Caco-2 (cell line): ENCODE measurements at regions not wholly inside any gene's neighbourhood (a gene's known extent, or its start where the extent isn't known, plus 50 kb on each side); places are given as distances from the start of the nearest gene placed in this dataset.

ENCODE experiments used
- BruUV-seq: library from RNA; stranded (reverse); fragments of 400-500 nt; replicated peaks from 2 replicates; lab custom pipeline; 2021; lab: Mats Ljungman, UMichigan
- CTCF ChIA-PET: fragments of 300-600 bp; sonication (Branson Sonifier 250); formaldehyde crosslinking; loops from one replicate; lab custom pipeline; 2022; ENCODE audit warnings: antibody characterized with exemption; lab: Charles Lee
- POLR2A ChIA-PET: fragments of 300-600 bp; sonication (Branson Sonifier 250); formaldehyde crosslinking; loops from one replicate; lab custom pipeline; 2022; ENCODE audit warnings: antibody characterized with exemption; lab: Charles Lee
- DNase-seq, 2 experiments: peaks; one replicate each; pipeline versions ENCODE4 v3.0.0 to v3.0.0-alpha.2; 2020 to 2022
- H3K27me3 ChIP-seq: replicated peaks from 2 replicates; pipeline ENCODE4 v1.6.0; 2011; ENCODE audit warnings: low read length; ENCODE audit not compliant: control insufficient read depth, insufficient read depth
- H3K36me3 ChIP-seq: 2 replicates; pipeline ENCODE4 v1.5.1; 2011; ENCODE audit warnings: low read length; ENCODE audit not compliant: control insufficient read depth, insufficient read depth
- H3K4me1 ChIP-seq: fragments of 250-450 bp; sonication (Bioruptor Pico); 2 replicates; pipeline ENCODE4 v1.5.1; 2020; ENCODE audit warnings: mild to moderate bottlenecking
- H3K4me3 ChIP-seq: 2 replicates; pipeline ENCODE4 v1.5.1; 2011; ENCODE audit warnings: low read depth, mild to moderate bottlenecking, control low read depth, low read length
- H3K9me3 ChIP-seq: fragments of 250-450 bp; sonication (Bioruptor Pico); 2 replicates; pipeline ENCODE4 v1.5.1; 2020; ENCODE audit warnings: mild to moderate bottlenecking, moderate library complexity
- H3K27ac Mint-ChIP-seq: one replicate; pipeline ENCODE4 v1.8.0; 2022; ENCODE audit warnings: mixed read lengths; ENCODE audit not compliant: unreplicated experiment
- H3K27me3 Mint-ChIP-seq: one replicate; pipeline ENCODE4 v1.8.0; 2022; ENCODE audit warnings: mixed read lengths; ENCODE audit not compliant: insufficient read depth, unreplicated experiment
- H3K36me3 Mint-ChIP-seq: one replicate; pipeline ENCODE4 v1.8.0; 2022; ENCODE audit warnings: mild to moderate bottlenecking, mixed read lengths; ENCODE audit not compliant: insufficient read depth, unreplicated experiment
- H3K4me1 Mint-ChIP-seq: one replicate; pipeline ENCODE4 v1.8.0; 2022; ENCODE audit warnings: low read depth, mixed read lengths; ENCODE audit not compliant: unreplicated experiment
- H3K4me3 Mint-ChIP-seq: one replicate; pipeline ENCODE4 v1.8.0; 2022; ENCODE audit warnings: mild to moderate bottlenecking, moderate library complexity, mixed read lengths; ENCODE audit not compliant: unreplicated experiment
- H3K9me3 Mint-ChIP-seq: one replicate; pipeline ENCODE4 v1.8.0; 2022; ENCODE audit warnings: mixed read lengths; ENCODE audit not compliant: unreplicated experiment
- intact Hi-C: fragments of 100-400 bp; cut with micrococcal nuclease; formaldehyde crosslinking; loops from one replicate; pipeline ENCODE4 v1.10.0; 2022; ENCODE audit not compliant: unreplicated experiment
- TF ChIP-seq, protein P1 (sequence below), 2 experiments: fragments of 200-600 bp in 1 of 2; IDR thresholded peaks; 1 replicate in 1 of 2; 2 replicates in 1 of 2; pipeline versions ENCODE4 v1.5.1 to v1.8.0; 2011 to 2022; ENCODE audit warnings: antibody characterized with exemption in 1 of 2, control low read depth in 1 of 2, inconsistent platforms in 1 of 2, low read depth in 1 of 2, low read length in 1 of 2, mild to moderate bottlenecking in 1 of 2, moderate library complexity in 1 of 2; ENCODE audit not compliant: insufficient read depth in 1 of 2, severe bottlenecking in 1 of 2, unreplicated experiment in 1 of 2

DNA sequence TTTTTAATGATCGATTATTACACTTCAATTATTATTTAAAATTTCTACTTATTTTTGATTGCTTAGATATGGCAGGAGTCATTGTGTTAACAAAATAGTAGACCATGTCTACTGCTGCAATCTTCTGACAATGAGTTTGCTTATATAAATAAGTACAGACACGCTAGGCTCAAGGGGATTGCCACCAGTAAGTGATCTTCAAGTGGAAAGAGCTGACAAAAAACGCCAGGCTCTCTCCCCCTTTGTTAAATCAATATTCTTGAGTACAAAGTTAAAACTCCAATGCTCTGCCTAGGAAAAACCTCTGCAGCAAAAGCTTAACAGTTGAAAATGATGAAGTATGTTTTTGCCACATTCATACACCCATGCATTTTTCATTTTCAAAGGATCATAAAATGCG, 738.1 kb downstream of the HDGFL1 start:
- ChIA-PET POLR2A (no interaction called here), CTCF (no interaction called here)
- intact Hi-C loops, result no loop called here
- no peak overlapping the region for H3K4me3 ChIP-seq
- no peak overlapping the region for H3K4me3 Mint-ChIP-seq
- H3K27ac Mint-ChIP-seq, result no peak overlapping the region
- no peaks in the 10 kb centered on the region for H3K4me1 ChIP-seq
- no peaks in the 10 kb centered on the region for H3K27me3 Mint-ChIP-seq
- no peaks in the 10 kb centered on the region for H3K36me3 Mint-ChIP-seq
- H3K9me3 ChIP-seq, result no peaks in the 10 kb centered on the region
- no peak for DNase-seq
- H3K27me3 ChIP-seq, result no peaks in the 10 kb centered on the region
- peaks cover 9% of the 10 kb centered on the region for H3K9me3 Mint-ChIP-seq
- BruUV-seq, result no TSS peak
- no peaks in the 10 kb centered on the region for H3K4me1 Mint-ChIP-seq
- H3K36me3 ChIP-seq, result no peaks in the 10 kb centered on the region
- TF ChIP-seq, protein P1, sequence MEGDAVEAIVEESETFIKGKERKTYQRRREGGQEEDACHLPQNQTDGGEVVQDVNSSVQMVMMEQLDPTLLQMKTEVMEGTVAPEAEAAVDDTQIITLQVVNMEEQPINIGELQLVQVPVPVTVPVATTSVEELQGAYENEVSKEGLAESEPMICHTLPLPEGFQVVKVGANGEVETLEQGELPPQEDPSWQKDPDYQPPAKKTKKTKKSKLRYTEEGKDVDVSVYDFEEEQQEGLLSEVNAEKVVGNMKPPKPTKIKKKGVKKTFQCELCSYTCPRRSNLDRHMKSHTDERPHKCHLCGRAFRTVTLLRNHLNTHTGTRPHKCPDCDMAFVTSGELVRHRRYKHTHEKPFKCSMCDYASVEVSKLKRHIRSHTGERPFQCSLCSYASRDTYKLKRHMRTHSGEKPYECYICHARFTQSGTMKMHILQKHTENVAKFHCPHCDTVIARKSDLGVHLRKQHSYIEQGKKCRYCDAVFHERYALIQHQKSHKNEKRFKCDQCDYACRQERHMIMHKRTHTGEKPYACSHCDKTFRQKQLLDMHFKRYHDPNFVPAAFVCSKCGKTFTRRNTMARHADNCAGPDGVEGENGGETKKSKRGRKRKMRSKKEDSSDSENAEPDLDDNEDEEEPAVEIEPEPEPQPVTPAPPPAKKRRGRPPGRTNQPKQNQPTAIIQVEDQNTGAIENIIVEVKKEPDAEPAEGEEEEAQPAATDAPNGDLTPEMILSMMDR (IDR thresholded peaks at IDR 0.05; ENCODE audit: insufficient read depth in 1 of 2, low read depth in 1 of 2, low read length in 1 of 2, severe bottlenecking in 1 of 2, unreplicated experiment in 1 of 2), result no peak

DNA sequence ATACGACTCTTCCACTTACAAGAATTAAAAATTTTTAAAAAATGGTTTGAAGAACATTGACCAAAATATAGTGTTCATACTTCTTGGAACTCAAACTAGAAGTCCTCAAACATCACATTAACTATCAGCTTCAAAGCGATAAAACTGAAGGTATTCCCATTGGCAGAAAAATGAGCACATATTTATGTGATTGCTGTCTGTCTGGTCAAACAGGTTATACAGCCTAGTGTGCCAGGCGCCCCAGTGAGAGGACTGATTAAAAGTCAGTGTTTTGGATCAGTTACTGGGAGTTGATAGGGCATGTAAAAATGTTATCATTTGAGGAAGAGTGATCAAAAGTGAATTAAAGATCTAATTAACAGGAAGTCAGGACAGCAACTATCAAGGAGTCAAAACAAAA, 738.8 kb downstream of the HDGFL1 start:
- no peaks in the 10 kb centered on the region for H3K36me3 ChIP-seq
- Mint-ChIP-seq H3K36me3 (no peaks in the 10 kb centered on the region), H3K4me1 (no peaks in the 10 kb centered on the region), H3K9me3 (peaks cover 9% of the 10 kb centered on the region), H3K27ac (no peak overlapping the region), H3K4me3 (no peak overlapping the region), H3K27me3 (no peaks in the 10 kb centered on the region)
- DNase-seq, result no peak
- H3K4me3 ChIP-seq, result no peak overlapping the region
- TF ChIP-seq, protein P1 (IDR thresholded peaks at IDR 0.05; ENCODE audit: insufficient read depth in 1 of 2, low read depth in 1 of 2, low read length in 1 of 2, severe bottlenecking in 1 of 2, unreplicated experiment in 1 of 2), result no peak
- intact Hi-C loops, result no loop called here
- no peaks in the 10 kb centered on the region for H3K9me3 ChIP-seq
- BruUV-seq, result no TSS peak
- CTCF ChIA-PET, result no interaction called here
- H3K27me3 ChIP-seq, result no peaks in the 10 kb centered on the region
- POLR2A ChIA-PET, result no interaction called here
- no peaks in the 10 kb centered on the region for H3K4me1 ChIP-seq

GRCh38 chr6:23311211-23311610, 741.8 kb downstream of the HDGFL1 start:
- Mint-ChIP-seq H3K27me3 (no peaks in the 10 kb centered on the region), H3K4me3 (no peak overlapping the region), H3K9me3 (peaks cover 9% of the 10 kb centered on the region), H3K27ac (no peak overlapping the region), H3K4me1 (no peaks in the 10 kb centered on the region), H3K36me3 (no peaks in the 10 kb centered on the region)
- no TSS peak for BruUV-seq
- no peaks in the 10 kb centered on the region for H3K27me3 ChIP-seq
- TF ChIP-seq, protein P1 (IDR thresholded peaks at IDR 0.05; ENCODE audit: insufficient read depth in 1 of 2, low read depth in 1 of 2, low read length in 1 of 2, severe bottlenecking in 1 of 2, unreplicated experiment in 1 of 2), result no peak
- H3K9me3 ChIP-seq, result no peaks in the 10 kb centered on the region
- POLR2A ChIA-PET, result no interaction called here
- CTCF ChIA-PET, result no interaction called here
- H3K4me3 ChIP-seq, result no peak overlapping the region
- no peaks in the 10 kb centered on the region for H3K4me1 ChIP-seq
- H3K36me3 ChIP-seq, result no peaks in the 10 kb centered on the region
- no peak for DNase-seq
- intact Hi-C loops, result no loop called here
